Stimulated activated CD4-positive, alpha-beta T cell treated with anti-CD3 and anti-CD28 coated beads, Interleukin-2, amount 100 ng/mL, for 4 hours (primary cell): ENCODE measurements at regions not wholly inside any gene's neighbourhood (a gene's known extent, or its start where the extent isn't known, plus 50 kb on each side); places are given as distances from the start of the nearest gene placed in this dataset.
"Not testable (repeated sequence)": the region's sequence is repeated elsewhere in the genome, so short reads cannot be mapped to it uniquely, and the experiment has no call there.

Experiments
- DNase-seq: peaks from one replicate; pipeline ENCODE4 v3.0.0-alpha.2; 2020; ENCODE audit warnings: low read depth

DNA sequence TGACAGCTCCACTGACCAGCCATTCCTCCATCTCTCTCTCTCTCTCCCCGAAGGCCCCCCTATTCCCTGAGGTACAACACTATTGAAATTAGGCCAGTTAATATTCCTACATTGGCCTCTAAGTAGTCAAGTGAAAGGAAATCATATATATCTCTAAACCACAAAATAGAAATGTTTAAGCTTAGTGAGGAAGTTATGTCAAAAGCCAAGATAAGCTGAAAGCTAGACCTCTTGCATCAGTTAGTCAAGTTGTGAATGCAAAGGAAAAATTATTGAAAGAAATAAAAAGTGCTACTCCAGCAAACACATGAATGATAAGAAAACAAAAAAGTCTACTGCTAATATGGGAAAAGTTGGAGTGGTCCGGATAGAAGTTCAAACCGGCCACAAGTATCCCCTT, 301.3 kb upstream of the RBMS1 start:
- DNase-seq = no peak

GRCh38 chr2:160803881-160804280, 310.3 kb upstream of the RBMS1 start:
- DNase-seq = no peak

GRCh38 chr2:160810406-160810805, 316.8 kb upstream of the RBMS1 start:
- no peak for DNase-seq

DNA sequence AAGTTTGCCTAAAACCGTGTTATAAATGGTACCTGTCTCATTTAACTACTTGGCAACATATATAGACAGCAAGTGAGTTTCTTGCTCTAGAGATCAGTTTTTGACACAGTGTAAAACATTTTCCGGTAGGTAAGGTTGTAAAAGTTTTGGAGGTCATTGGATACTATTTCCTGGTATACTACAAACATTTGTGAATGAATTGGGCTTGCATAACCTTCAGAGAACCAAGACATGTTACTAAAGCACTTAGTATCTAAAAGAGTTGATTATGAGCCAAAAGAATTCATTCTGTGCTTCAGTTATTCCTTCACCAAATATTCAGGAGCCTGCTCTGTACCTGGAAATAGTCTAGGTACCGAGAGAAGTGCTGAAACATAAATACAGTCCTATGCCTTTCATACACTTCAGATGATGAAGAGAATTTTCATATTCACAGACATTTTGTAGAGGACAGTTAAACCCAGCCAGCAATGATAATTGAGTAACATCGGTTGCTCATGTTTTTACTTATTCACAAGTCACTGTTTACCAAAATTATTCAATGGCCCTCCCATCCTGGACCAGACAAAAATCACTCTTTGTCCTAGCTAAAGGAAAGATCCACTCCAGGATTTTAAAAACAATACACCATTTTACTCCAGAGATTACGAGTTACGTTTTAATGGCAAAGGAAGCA, 319.4 kb upstream of the RBMS1 start:
- no peak for DNase-seq

DNA sequence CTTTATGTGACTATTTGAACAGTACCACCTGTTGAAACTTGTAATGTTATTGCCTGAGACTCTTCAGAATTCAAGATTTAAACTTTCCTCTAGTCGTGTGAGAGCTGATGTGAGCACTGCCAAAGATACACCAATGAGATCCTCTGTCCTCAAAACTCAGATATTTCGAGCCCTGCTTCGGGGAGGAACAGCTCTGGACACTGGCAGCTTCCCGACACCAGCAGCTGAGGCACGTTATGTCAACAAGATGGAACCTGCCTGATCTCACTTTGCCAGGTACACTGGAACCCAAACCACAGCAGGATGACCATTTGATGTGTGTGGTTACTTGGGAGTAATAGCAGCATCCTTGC, 319.9 kb upstream of the RBMS1 start:
- no peak for DNase-seq

DNA sequence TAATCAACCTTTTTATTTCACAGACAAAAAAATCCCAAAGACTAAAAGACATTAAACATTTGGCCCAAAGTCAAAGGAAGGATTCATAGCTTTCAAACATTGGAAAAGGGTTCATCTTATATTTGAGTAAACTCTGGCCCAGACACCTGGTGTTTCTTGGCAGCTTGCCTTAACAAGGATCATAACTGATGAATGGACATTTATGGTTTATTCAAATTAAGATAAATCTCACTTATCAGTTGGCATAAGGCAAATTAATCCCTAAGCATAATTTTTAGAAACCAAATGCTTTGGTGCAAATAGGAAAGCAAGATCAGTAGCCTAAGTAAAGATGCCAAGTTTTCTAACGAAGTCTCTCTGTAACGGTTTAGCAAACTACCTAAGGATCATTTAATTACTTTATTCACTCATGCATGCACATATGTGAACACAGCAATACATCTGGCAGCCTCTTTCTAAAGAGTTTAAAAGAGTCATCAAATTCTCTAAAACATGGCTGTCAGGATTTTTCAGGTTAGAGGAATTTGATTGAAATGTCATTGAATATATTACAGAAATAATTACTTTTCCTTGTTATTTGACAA, 323.4 kb upstream of the RBMS1 start:
- DNase-seq = no peak

DNA sequence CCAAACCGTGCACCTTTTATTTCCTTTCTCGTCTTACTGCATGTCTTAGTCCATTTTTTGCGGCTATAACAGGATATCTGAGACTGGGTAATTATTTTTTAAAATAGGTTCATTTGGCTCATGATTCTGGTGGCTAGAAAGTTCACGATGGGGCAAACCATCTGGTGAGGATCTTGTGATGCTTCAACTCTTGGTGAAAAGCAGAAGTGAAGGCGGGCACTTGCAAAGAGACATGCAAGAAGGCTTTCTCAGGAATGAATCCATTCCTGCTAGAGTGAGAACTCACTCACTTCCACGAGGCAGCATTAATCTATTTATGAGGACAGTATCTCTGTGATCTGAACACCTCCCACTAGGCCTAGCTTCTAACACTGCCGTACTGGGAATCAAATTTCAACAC, 327.1 kb upstream of the RBMS1 start:
- no peak for DNase-seq

DNA sequence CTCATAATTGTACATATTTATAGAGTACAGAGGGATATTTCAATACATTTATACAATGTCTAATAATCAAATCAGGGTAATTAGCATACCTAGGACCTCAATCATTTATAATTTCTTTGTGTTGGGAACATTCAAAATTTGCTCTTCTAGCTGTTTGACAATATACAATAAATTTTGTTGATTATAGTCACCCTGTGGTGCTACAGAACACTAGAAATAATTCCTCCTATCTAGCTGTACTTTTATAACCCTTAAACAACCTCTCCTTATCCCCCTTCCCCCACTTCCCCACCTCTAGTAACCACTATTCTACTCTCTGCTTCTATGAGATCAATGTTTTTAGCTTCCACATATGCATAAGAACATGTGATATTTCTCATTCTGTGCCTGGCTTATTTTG, 328.4 kb upstream of the RBMS1 start:
- no peak for DNase-seq

DNA sequence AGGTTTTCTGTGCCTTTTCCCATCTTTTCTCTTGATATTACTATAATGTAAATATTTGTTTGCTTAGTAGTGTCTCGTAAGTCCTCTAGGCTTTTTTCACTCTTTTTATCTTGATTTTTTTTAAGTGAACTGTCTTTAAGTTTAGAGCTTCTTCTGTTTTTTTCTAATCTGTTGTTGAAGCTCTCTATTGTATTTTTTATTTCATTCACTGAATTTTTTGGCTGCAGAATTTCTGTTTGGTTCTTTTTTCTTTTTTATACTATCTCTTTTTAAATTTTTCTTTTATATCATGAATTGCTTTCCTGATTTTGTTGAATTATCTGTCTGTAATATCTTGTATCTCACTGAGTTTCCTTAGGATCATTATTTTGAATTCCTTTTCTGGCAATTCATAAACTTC, 331.8 kb upstream of the RBMS1 start:
- DNase-seq = no peak

GRCh38 chr2:160826496-160826895, 332.9 kb upstream of the RBMS1 start:
- no peak for DNase-seq

DNA sequence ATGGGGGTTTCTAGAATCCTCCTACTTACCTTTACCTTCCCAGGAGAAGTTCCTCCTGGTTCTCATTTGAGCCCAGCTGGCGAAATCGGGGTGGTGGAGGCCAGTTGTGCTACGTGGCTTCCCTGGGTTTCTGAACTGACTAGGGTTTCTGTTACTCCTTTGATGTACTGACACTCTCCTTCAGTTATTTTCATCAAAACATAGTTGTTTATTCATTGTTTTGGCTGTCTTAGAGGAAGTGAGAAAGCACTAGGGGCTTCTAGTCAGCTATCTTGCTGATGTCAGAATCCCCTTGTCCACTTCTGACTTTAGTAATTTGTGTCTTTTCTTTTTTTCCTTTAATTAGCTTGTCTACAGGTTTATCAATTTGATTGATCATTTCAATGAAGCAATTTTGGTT, 332.2 kb upstream of the TANK start:
- DNase-seq = no peak

DNA sequence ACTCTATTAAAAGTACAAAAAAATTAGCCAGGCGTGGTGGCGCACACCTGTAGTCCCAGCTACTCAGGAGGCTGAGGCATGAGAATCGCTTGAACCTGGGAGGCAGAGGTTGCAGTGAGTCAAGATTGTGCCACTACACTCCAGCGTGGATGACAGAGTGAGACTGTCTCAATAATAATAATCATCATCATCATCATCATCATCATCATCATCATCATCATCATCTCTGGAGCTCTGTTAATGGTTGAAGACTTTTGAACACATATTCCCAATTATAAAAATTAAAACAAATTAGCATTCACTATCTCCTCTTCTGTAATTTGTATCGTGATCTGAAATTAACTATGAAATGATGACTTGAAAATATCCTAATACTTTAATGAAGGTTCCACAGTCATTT, 327.8 kb upstream of the TANK start:
- not testable (repeated sequence) for DNase-seq

- DNase-seq = no peak
Observed at GRCh38 chr2:160835166-160835565, 325.1 kb upstream of the TANK start.

DNA sequence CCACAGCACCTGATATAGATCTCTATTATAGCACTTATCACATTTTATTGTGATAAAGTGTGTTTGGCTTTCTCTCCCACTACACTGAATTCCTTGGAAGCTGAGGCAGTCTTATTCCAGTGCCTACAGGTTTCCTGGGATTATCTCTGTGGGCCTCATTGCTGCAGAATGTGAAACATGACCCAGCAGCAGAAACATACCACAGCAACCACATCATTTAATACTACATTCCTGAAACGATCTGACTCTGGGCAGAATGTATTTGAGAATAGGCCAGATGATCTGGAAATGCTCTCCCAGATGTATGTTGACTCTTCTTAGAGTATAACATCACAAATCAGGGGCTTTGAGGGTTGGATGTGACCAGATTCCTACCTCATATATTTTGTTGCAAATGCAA, 323.5 kb upstream of the TANK start:
- DNase-seq = no peak

GRCh38 chr2:160837416-160837815, 322.8 kb upstream of the TANK start:
- DNase-seq = no peak

DNA sequence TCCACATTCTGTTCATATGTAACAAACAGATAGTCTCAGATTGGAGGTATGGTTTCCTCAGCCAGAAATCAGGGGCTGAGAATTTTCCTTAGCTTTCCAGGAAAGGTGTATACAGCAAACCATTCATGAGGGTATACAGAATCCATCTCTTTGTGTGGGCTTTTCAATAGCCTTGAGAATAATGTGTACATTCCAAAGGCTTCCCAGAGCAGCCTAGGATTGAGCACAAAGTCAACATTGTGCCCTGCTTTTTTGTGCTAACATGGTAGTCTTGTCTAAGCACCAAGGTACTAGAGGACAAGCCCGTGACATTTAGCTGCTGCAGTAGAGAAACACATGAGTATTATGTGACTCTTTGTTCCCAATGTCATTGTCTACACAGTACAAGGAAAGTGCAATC, 322.1 kb upstream of the TANK start:
- no peak for DNase-seq

DNA sequence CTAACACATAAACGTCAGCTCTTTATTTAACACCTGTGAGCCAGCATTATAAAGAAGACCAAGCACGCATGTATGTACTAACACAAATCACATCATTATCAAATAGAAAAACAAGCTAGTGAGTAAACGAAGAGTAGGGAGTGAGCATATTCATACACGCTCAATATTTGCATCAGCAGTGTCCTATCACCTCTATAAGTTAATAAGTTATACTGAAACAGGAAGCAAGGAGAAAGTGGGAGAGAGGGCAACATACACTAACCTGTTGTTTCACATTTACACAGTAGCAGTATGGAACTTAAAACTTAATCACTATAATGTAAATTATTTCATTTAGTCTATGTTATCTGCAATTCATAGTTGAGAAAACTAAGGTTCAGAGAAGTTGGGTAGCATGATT, 321.5 kb upstream of the TANK start:
- no peak for DNase-seq

- no peak for DNase-seq
Observed at GRCh38 chr2:160842286-160842685, 317.9 kb upstream of the TANK start.

DNA sequence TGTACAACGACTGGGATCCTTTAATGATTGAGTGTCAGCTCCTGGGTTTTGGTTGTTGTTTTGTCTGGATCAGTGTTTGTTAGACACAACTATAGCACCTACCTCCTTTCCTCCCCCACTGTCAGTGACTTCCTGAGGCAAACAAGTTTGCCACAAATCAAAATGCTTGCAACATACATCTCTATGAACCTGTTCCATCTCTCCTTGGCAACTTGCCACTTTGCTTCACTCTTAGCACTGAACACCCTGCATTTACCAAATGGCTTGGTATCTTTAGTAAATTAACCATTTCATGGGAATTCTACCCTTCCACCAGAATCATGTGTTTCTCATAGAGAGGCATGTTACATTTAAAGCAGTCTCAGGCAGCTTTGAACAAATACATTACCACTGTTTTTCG, 301.1 kb upstream of the TANK start:
- no peak for DNase-seq

DNA sequence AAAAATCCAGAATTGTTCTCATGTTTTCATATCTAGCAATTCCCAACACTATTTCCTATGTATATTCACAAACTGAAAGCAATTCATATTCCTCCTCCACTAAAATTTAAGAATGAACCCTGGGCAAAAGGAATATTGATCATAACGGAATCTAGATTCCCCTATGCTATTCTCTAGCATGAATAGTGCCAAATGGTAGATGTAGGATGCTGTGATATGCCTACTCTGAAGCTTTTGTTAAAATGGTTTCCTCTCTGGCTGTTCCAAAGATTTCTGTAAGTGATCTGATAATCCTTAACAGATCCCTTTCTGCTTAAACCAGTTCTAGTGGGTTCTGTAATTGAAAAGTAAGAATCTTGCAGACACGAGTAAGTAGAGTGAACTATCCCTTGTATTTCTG, 298.0 kb upstream of the TANK start:
- DNase-seq = no peak

GRCh38 chr2:160868891-160869290, 291.3 kb upstream of the TANK start:
- no peak for DNase-seq

DNA sequence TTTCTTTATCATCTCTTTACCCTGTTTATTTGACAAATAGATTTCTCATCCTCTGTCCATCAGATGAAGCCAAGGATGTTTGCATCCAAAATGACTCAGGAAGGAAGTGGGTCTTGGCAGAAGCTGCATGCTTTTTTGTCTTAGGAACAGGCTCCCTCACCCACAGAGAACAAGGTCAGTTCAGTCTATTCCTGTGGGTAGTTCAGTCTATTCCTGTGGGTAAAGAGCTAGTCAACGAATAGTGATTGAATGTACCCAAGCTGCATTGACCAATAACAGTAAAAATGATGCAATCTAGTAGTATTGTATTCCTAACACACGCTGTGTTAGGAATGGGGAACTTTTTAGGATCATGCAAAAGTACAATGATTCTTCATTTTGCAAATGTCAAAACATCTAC, 290.8 kb upstream of the TANK start:
- no peak for DNase-seq

DNA sequence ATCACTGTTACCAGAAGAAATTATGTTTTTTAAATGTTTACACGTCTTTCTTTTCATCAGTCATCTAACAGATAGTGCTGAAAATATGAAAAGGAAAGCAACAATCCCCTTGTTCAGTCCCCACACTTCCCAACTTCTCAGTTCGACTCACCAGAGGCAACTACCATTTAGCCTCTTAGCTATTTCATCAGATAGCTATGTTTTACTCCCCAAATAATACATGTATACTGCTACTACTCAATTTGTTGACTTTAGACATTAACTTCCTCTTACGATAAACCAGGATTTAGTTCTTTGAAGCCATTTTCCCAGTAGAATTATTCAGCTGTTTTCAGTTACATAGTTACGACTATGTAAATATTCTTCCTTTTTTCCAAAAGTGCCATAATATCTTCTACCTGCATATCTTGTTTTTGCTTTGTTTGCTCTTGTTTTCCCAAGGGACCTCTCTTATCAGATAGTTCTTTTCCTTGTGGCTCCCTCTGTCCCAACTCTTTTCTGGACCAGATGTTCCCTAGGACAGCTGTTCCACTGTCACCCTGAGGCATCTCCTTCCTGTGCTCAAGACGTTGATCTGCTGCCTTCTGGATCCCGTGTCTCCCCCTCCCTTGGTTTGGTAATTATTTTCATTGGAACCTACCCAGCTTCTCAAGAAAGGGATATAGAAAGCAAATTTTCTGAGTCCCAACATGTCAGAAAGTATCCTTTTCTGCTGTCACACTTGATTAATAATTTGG, 289.3 kb upstream of the TANK start:
- DNase-seq = no peak

- no peak for DNase-seq
Observed at GRCh38 chr2:160871953-160872352, 288.3 kb upstream of the TANK start.
